22Rv1 (cell line): ENCODE measurements at regions not wholly inside any gene's neighbourhood (a gene's known extent, or its start where the extent isn't known, plus 50 kb on each side); places are given as distances from the start of the nearest gene placed in this dataset.
"Not testable (repeated sequence)": the region's sequence is repeated elsewhere in the genome, so short reads cannot be mapped to it uniquely, and the experiment has no call there.

Experiments used
- H3K27ac ChIP-seq: fragments of 450-650 bp; 2 replicates; pipeline ENCODE4 v1.5.1; 2017
- CTCF ChIP-seq: fragments of 450-650 bp; IDR thresholded peaks from 2 replicates; pipeline ENCODE4 v1.5.1; 2017; ENCODE audit warnings: mild to moderate bottlenecking
- ZFX ChIP-seq: fragments of 450-650 bp; IDR thresholded peaks from 2 replicates; pipeline ENCODE4 v1.6.1; 2017; ENCODE audit warnings: antibody characterized with exemption, borderline replicate concordance

- TF ChIP-seq CTCF (no peak), ZFX (no peak)
- H3K27ac ChIP-seq: no peak overlapping the region
These were observed 94.7 kb upstream of the NUDT6 start for GRCh38 chr4:123017078-123017477.

GRCh38 chr4:123017636-123018395, 95.4 kb upstream of the NUDT6 start:
- no peak overlapping the region for H3K27ac ChIP-seq
- TF ChIP-seq CTCF (no peak), ZFX (no peak)

GRCh38 chr4:123018396-123018775, 96.0 kb upstream of the NUDT6 start:
- no peak overlapping the region for H3K27ac ChIP-seq
- TF ChIP-seq CTCF (no peak), ZFX (no peak)

- no peak overlapping the region for H3K27ac ChIP-seq
- TF ChIP-seq CTCF (no peak), ZFX (no peak)
These were observed 97.9 kb upstream of the NUDT6 start for GRCh38 chr4:123020285-123020684.

GRCh38 chr4:123023647-123024046, 101.2 kb upstream of the NUDT6 start:
- TF ChIP-seq ZFX (no peak), CTCF (no peak)

GRCh38 chr4:123024710-123025109, 102.3 kb upstream of the NUDT6 start:
- TF ChIP-seq CTCF (no peak), ZFX (no peak)
- no peak overlapping the region for H3K27ac ChIP-seq

More at GRCh38 chr4:123023647-123024046, 101.2 kb upstream of the NUDT6 start:
- no peak overlapping the region for H3K27ac ChIP-seq

- TF ChIP-seq CTCF (no peak), ZFX (no peak)
- no peak overlapping the region for H3K27ac ChIP-seq
These were observed 103.0 kb upstream of the NUDT6 start for GRCh38 chr4:123025398-123025797.

GRCh38 chr4:123026015-123026414, 103.6 kb upstream of the NUDT6 start:
- not testable (repeated sequence) for H3K27ac ChIP-seq
